ENCODE measurements at regions not wholly inside any gene's neighbourhood (a gene's known extent, or its start where the extent isn't known, plus 50 kb on each side); places are given as distances from the start of the nearest gene placed in this dataset.
A peak's percentile ranks its signal among the peaks of the same experiment; 100 is the strongest.

- H3K36me3 ChIP-seq (ENCODE audit: low read depth) = no peaks in the 10 kb centered on the region
- no peak overlapping the region for H3K27ac ChIP-seq (ENCODE audit: poor library complexity, severe bottlenecking)
- H3K27me3 ChIP-seq (ENCODE audit: insufficient read depth, poor library complexity, severe bottlenecking) = no peaks in the 10 kb centered on the region
- peak; percentile 74 for DNase-seq (ENCODE audit: low spot score)
- H3K4me1 ChIP-seq (ENCODE audit: insufficient read depth, poor library complexity, severe bottlenecking) = no peaks in the 10 kb centered on the region
- no peaks in the 10 kb centered on the region for H3K9me3 ChIP-seq (ENCODE audit: severe bottlenecking)
- H3K4me3 ChIP-seq (ENCODE audit: severe bottlenecking) = no peak overlapping the region
- no peak for TF ChIP-seq CTCF (IDR thresholded peaks at IDR 0.05; ENCODE audit: poor library complexity, severe bottlenecking)
- ATAC-seq (ENCODE audit: low read depth) = no peak
These were observed 221.0 kb downstream of the NFATC2 start for GRCh38 chr20:51321343-51322163.

- Histone ChIP-seq H3K9me3 (ENCODE audit: severe bottlenecking) (peaks cover 4% of the 10 kb centered on the region), H3K27me3 (ENCODE audit: insufficient read depth, poor library complexity, severe bottlenecking) (no peaks in the 10 kb centered on the region), H3K36me3 (ENCODE audit: low read depth) (no peaks in the 10 kb centered on the region), H3K27ac (ENCODE audit: poor library complexity, severe bottlenecking) (no peak overlapping the region), H3K4me3 (ENCODE audit: severe bottlenecking) (no peak overlapping the region), H3K4me1 (ENCODE audit: insufficient read depth, poor library complexity, severe bottlenecking) (no peaks in the 10 kb centered on the region)
- DNase-seq (ENCODE audit: low spot score) (no peak), ATAC-seq (ENCODE audit: low read depth) (no peak)
- TF ChIP-seq CTCF (IDR thresholded peaks at IDR 0.05; ENCODE audit: poor library complexity, severe bottlenecking) = no peak
These were observed 223.0 kb downstream of the NFATC2 start for GRCh38 chr20:51319522-51319921.

GRCh38 chr20:51318058-51318949, 224.2 kb downstream of the NFATC2 start:
- Histone ChIP-seq H3K36me3 (ENCODE audit: low read depth) (no peaks in the 10 kb centered on the region), H3K27ac (ENCODE audit: poor library complexity, severe bottlenecking) (no peak overlapping the region), H3K27me3 (ENCODE audit: insufficient read depth, poor library complexity, severe bottlenecking) (no peaks in the 10 kb centered on the region), H3K4me3 (ENCODE audit: severe bottlenecking) (no peak overlapping the region), H3K9me3 (ENCODE audit: severe bottlenecking) (peaks cover 4% of the 10 kb centered on the region), H3K4me1 (ENCODE audit: insufficient read depth, poor library complexity, severe bottlenecking) (no peaks in the 10 kb centered on the region)
- ATAC-seq (ENCODE audit: low read depth) (0 out of 3 replicates have a peak, but pooled peaks have one; percentile 8), DNase-seq (ENCODE audit: low spot score) (no peak)
- peak; percentile 80 for TF ChIP-seq CTCF (IDR thresholded peaks at IDR 0.05; ENCODE audit: poor library complexity, severe bottlenecking)

- no peak for TF ChIP-seq CTCF (IDR thresholded peaks at IDR 0.05; ENCODE audit: poor library complexity, severe bottlenecking)
- H3K27ac ChIP-seq (ENCODE audit: poor library complexity, severe bottlenecking) = no peak overlapping the region
- no peaks in the 10 kb centered on the region for H3K27me3 ChIP-seq (ENCODE audit: insufficient read depth, poor library complexity, severe bottlenecking)
These were observed 227.1 kb downstream of the NFATC2 start for GRCh38 chr20:51315390-51315789.

More at GRCh38 chr20:51315390-51315789, 227.1 kb downstream of the NFATC2 start:
- H3K4me1 ChIP-seq (ENCODE audit: insufficient read depth, poor library complexity, severe bottlenecking) = peaks cover 12% of the 10 kb centered on the region
- ATAC-seq (ENCODE audit: low read depth) (no peak), DNase-seq (ENCODE audit: low spot score) (no peak)
- H3K36me3 ChIP-seq (ENCODE audit: low read depth) = no peaks in the 10 kb centered on the region
- peaks cover 4% of the 10 kb centered on the region for H3K9me3 ChIP-seq (ENCODE audit: severe bottlenecking)
- H3K4me3 ChIP-seq (ENCODE audit: severe bottlenecking) = no peak overlapping the region

All from RWPE2 (cell line).